Astrocyte (in vitro differentiated cells and primary cell): ENCODE measurements at regions not wholly inside any gene's neighbourhood (a gene's known extent, or its start where the extent isn't known, plus 50 kb on each side); places are given as distances from the start of the nearest gene placed in this dataset.
"Not testable (repeated sequence)": the region's sequence is repeated elsewhere in the genome, so short reads cannot be mapped to it uniquely, and the experiment has no call there.

Experiments
- EZH2 ChIP-seq: IDR thresholded peaks from 2 replicates; pipeline ENCODE4 v1.6.1; 2012; ENCODE audit warnings: mild to moderate bottlenecking, low read length, inconsistent platforms; ENCODE audit not compliant: insufficient read depth
- TF ChIP-seq, protein P1 (sequence below): IDR thresholded peaks from 2 replicates; pipeline ENCODE4 v1.5.1; 2011; ENCODE audit warnings: low read depth, mild to moderate bottlenecking, inconsistent platforms, low read length, moderate library complexity; ENCODE audit not compliant: insufficient read depth

DNA sequence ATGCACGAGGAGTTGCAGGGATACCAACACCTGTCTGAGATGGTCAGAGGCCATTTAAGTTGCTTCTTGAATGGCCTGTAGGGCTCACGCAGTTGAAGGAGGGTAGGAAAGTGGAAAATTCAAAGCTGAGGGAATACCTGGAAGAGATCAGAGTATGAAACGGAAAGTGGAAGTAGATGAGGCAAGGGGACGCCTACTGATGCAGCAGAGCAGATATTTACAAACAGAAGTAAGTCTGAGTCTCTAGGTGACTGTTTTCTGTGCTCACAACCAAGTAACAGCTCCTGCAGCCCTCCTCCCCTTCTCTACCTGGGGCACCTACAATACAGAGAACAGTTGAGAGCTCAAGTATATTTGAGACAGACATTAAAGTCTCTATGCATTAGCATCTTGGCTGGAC lies 57.5 kb upstream of the CCN1 start:
- TF ChIP-seq, protein P1, sequence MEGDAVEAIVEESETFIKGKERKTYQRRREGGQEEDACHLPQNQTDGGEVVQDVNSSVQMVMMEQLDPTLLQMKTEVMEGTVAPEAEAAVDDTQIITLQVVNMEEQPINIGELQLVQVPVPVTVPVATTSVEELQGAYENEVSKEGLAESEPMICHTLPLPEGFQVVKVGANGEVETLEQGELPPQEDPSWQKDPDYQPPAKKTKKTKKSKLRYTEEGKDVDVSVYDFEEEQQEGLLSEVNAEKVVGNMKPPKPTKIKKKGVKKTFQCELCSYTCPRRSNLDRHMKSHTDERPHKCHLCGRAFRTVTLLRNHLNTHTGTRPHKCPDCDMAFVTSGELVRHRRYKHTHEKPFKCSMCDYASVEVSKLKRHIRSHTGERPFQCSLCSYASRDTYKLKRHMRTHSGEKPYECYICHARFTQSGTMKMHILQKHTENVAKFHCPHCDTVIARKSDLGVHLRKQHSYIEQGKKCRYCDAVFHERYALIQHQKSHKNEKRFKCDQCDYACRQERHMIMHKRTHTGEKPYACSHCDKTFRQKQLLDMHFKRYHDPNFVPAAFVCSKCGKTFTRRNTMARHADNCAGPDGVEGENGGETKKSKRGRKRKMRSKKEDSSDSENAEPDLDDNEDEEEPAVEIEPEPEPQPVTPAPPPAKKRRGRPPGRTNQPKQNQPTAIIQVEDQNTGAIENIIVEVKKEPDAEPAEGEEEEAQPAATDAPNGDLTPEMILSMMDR, result not testable (repeated sequence)
- TF ChIP-seq EZH2, result not testable (repeated sequence)
